NT2/D1 (cell line): ENCODE measurements at regions not wholly inside any gene's neighbourhood (a gene's known extent, or its start where the extent isn't known, plus 50 kb on each side); places are given as distances from the start of the nearest gene placed in this dataset.

ENCODE experiments used
- DNase-seq: peaks from one replicate; pipeline ENCODE4 v3.0.0-alpha.2; 2011; ENCODE audit warnings: low read depth, low spot score
- H3K27me3 ChIP-seq: 2 replicates; pipeline ENCODE4 v1.6.0; 2011; ENCODE audit warnings: mild to moderate bottlenecking; ENCODE audit not compliant: insufficient read length, insufficient read depth
- H3K36me3 ChIP-seq: 2 replicates; pipeline ENCODE4 v1.6.1; 2011; ENCODE audit warnings: mild to moderate bottlenecking, low read length, mixed read lengths; ENCODE audit not compliant: insufficient read depth, insufficient read length
- H3K4me1 ChIP-seq: 2 replicates; pipeline ENCODE4 v1.5.1; 2011; ENCODE audit not compliant: insufficient read depth, insufficient read length
- H3K4me3 ChIP-seq: 2 replicates; pipeline ENCODE4 v1.5.1; 2011; ENCODE audit warnings: low read depth; ENCODE audit not compliant: insufficient read length
- H3K9ac ChIP-seq: 2 replicates; pipeline ENCODE4 v1.6.0; 2011; ENCODE audit warnings: low read depth; ENCODE audit not compliant: insufficient read length
- H3K9me3 ChIP-seq: 2 replicates; pipeline ENCODE4 v1.5.1; 2011; ENCODE audit warnings: mild to moderate bottlenecking, low read length; ENCODE audit not compliant: insufficient read depth
- SUZ12 ChIP-seq: IDR thresholded peaks from 2 replicates; pipeline ENCODE4 v1.6.1; 2011; ENCODE audit not compliant: insufficient read length, insufficient read depth; ENCODE audit errors: extremely low read depth
- YY1 ChIP-seq: IDR thresholded peaks from 2 replicates; pipeline ENCODE4 v1.6.1; 2011; ENCODE audit not compliant: insufficient read length, insufficient read depth
- ZNF274 ChIP-seq: IDR thresholded peaks from 2 replicates; pipeline ENCODE4 v1.6.1; 2011; ENCODE audit warnings: mild to moderate bottlenecking, low read depth, low read length

GRCh38 chr12:90333939-90334338 lies 621.0 kb downstream of the CCER1 start:
- no peak for DNase-seq
- TF ChIP-seq SUZ12 (no peak), ZNF274 (no peak), YY1 (no peak)
- H3K27me3 ChIP-seq: peaks cover 7% of the 10 kb centered on the region
- no peaks in the 10 kb centered on the region for H3K4me1 ChIP-seq
- no peak overlapping the region for H3K9ac ChIP-seq
- no peak overlapping the region for H3K4me3 ChIP-seq
- H3K9me3 ChIP-seq: no peaks in the 10 kb centered on the region
- no peaks in the 10 kb centered on the region for H3K36me3 ChIP-seq

DNA sequence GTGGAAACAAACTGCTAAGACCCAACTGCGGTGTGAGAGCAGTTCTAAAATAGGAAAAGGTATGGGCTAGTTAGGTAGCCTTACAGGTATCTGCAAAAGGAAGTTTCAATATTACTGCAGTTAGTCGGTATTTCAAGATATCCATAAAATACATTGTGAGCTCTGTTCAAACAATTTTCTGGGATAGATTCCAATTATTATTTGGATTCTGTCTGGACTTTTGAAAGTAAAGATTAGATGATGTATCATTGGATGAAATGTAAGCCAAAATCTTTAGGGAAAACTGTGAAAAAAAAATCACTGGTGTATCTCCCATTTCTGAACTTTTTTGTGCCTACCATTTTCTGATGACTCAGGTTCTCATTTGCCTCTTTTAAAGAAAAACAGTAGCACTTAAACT lies 621.6 kb downstream of the CCER1 start:
- Histone ChIP-seq H3K9ac (no peak overlapping the region), H3K4me1 (no peaks in the 10 kb centered on the region), H3K27me3 (peaks cover 7% of the 10 kb centered on the region), H3K4me3 (no peak overlapping the region), H3K9me3 (no peaks in the 10 kb centered on the region), H3K36me3 (no peaks in the 10 kb centered on the region)
- DNase-seq: no peak
- TF ChIP-seq SUZ12: no peak
- no peak for TF ChIP-seq YY1
- TF ChIP-seq ZNF274: no peak

GRCh38 chr12:90331821-90332220 lies 623.2 kb downstream of the CCER1 start:
- Histone ChIP-seq H3K9me3 (no peaks in the 10 kb centered on the region), H3K36me3 (no peaks in the 10 kb centered on the region), H3K4me3 (no peak overlapping the region), H3K27me3 (peaks cover 7% of the 10 kb centered on the region), H3K4me1 (no peaks in the 10 kb centered on the region), H3K9ac (no peak overlapping the region)
- DNase-seq: no peak
- TF ChIP-seq ZNF274: no peak
- no peak for TF ChIP-seq SUZ12
- TF ChIP-seq YY1: no peak

DNA sequence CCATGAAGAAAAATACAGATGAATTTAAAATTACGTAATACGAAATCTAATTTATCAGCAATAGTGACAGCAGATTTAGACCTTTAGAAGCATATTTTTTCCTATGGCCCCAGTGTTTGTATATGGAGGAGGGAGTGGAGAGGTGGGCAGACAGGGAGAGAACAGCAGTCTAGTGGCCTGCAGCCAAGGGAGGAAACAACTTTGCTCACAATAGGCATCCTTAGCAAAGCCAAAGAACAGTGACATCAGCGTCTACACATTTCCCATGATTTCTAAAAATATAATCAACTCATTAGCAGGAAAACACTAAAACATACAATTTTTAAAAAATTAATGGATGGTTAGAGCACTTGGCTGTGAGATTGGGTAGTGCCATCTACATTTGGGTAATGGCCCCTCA lies 622.6 kb upstream of the ATP2B1 start:
- no peak for TF ChIP-seq SUZ12
- no peak for TF ChIP-seq YY1
- no peak for TF ChIP-seq ZNF274

GRCh38 chr12:90327793-90328743 lies 619.4 kb upstream of the ATP2B1 start:
- no peaks in the 10 kb centered on the region for H3K9me3 ChIP-seq
- DNase-seq: no peak
- H3K27me3 ChIP-seq: no peaks in the 10 kb centered on the region
- no peaks in the 10 kb centered on the region for H3K36me3 ChIP-seq
- no peak overlapping the region for H3K4me3 ChIP-seq
- H3K9ac ChIP-seq: no peak overlapping the region
- TF ChIP-seq SUZ12 (no peak), YY1 (no peak), ZNF274 (no peak)
- no peaks in the 10 kb centered on the region for H3K4me1 ChIP-seq

More for the DNA sequence above, 622.6 kb upstream of the ATP2B1 start:
- no peaks in the 10 kb centered on the region for H3K9me3 ChIP-seq
- no peak for DNase-seq
- H3K4me1 ChIP-seq: no peaks in the 10 kb centered on the region
- peaks cover 5% of the 10 kb centered on the region for H3K27me3 ChIP-seq
- H3K9ac ChIP-seq: no peak overlapping the region
- no peaks in the 10 kb centered on the region for H3K36me3 ChIP-seq
- no peak overlapping the region for H3K4me3 ChIP-seq

GRCh38 chr12:90323217-90323616 lies 614.6 kb upstream of the ATP2B1 start:
- no peaks in the 10 kb centered on the region for H3K36me3 ChIP-seq
- no peaks in the 10 kb centered on the region for H3K27me3 ChIP-seq
- DNase-seq: no peak
- H3K9me3 ChIP-seq: 0 out of 2 replicates have a peak, but pooled peaks cover 4% of the 10 kb centered on the region
- TF ChIP-seq SUZ12 (no peak), YY1 (no peak), ZNF274 (no peak)
- H3K9ac ChIP-seq: no peak overlapping the region
- H3K4me1 ChIP-seq: no peaks in the 10 kb centered on the region
- H3K4me3 ChIP-seq: no peak overlapping the region

DNA sequence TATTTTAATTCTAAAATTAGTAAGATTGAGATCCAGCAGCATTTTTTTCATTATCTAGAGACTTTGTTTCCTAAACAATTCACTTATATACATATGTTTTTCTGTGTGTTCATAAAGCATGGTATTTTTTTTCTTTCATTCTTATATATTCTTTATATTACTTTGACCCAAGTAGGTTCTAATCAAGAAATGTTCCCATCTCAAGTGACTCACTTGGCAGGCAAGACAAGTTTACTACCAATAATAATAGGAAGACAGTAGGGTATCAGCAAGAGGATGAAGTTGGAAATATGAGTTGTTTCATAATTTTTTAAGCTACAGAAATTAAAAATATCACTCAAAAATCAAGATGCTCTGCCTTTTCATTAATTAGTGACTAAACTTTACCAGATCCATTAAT lies 613.4 kb upstream of the ATP2B1 start:
- 0 out of 2 replicates have a peak, but pooled peaks cover 4% of the 10 kb centered on the region for H3K9me3 ChIP-seq
- no peak overlapping the region for H3K9ac ChIP-seq
- no peaks in the 10 kb centered on the region for H3K4me1 ChIP-seq
- H3K4me3 ChIP-seq: no peak overlapping the region
- no peaks in the 10 kb centered on the region for H3K36me3 ChIP-seq
- no peak for DNase-seq
- TF ChIP-seq ZNF274 (no peak), SUZ12 (no peak), YY1 (no peak)
- H3K27me3 ChIP-seq: no peaks in the 10 kb centered on the region
